Loucy (cell line): ENCODE measurements at regions not wholly inside any gene's neighbourhood (a gene's known extent, or its start where the extent isn't known, plus 50 kb on each side); places are given as distances from the start of the nearest gene placed in this dataset.

Source experiments
- H2AFZ ChIP-seq: fragments of 200-600 bp; sonication (generic); 2 replicates; pipeline ENCODE4 v1.6.0; 2016; ENCODE audit warnings: antibody characterized with exemption, mild to moderate bottlenecking, low read length, moderate library complexity
- H3F3A ChIP-seq: fragments of 200-600 bp; 2 replicates; pipeline ENCODE4 v1.6.0; 2016; ENCODE audit warnings: antibody characterized with exemption, low read depth, mild to moderate bottlenecking
- H3K27me3 ChIP-seq: fragments of 200-600 bp; sonication (generic); 2 replicates; pipeline ENCODE4 v1.6.1; 2014; ENCODE audit warnings: low read length, mild to moderate bottlenecking; ENCODE audit not compliant: insufficient read depth, poor library complexity, severe bottlenecking
- H3K36me3 ChIP-seq: fragments of 200-600 bp; sonication (generic); 2 replicates; pipeline ENCODE4 v1.6.1; 2016; ENCODE audit warnings: low read length; ENCODE audit not compliant: insufficient read depth
- H3K4me1 ChIP-seq: fragments of 200-600 bp; sonication (generic); 2 replicates; pipeline ENCODE4 v1.5.1; 2014; ENCODE audit warnings: low read length, mild to moderate bottlenecking; ENCODE audit not compliant: insufficient read depth, poor library complexity, severe bottlenecking
- H3K4me2 ChIP-seq: fragments of 200-600 bp; sonication (generic); 2 replicates; pipeline ENCODE4 v1.6.0; 2014; ENCODE audit warnings: antibody characterized with exemption, low read length, low read depth, mild to moderate bottlenecking; ENCODE audit not compliant: poor library complexity, severe bottlenecking
- H3K4me3 ChIP-seq: fragments of 200-600 bp; sonication (generic); 2 replicates; pipeline ENCODE4 v1.5.1; 2014; ENCODE audit warnings: low read length, mild to moderate bottlenecking, mixed read lengths; ENCODE audit not compliant: poor library complexity, severe bottlenecking
- H3K79me2 ChIP-seq: fragments of 200-600 bp; sonication (generic); 2 replicates; pipeline ENCODE4 v1.6.1; 2014; ENCODE audit warnings: low read length; ENCODE audit not compliant: insufficient read depth
- H3K9ac ChIP-seq: fragments of 200-600 bp; sonication (generic); 2 replicates; pipeline ENCODE4 v1.6.0; 2014; ENCODE audit warnings: mild to moderate bottlenecking, low read depth, low read length, moderate library complexity; ENCODE audit not compliant: poor library complexity, severe bottlenecking
- H3K9me2 ChIP-seq: fragments of 200-600 bp; sonication (generic); replicated peaks from 2 replicates; pipeline ENCODE4 v1.6.1; 2016; ENCODE audit warnings: low read depth, low read length, mixed read lengths
- H3K9me3 ChIP-seq: fragments of 200-600 bp; sonication (generic); 2 replicates; pipeline ENCODE4 v1.6.1; 2014; ENCODE audit warnings: mild to moderate bottlenecking, antibody characterized with exemption, low read length, low read depth; ENCODE audit not compliant: insufficient read depth
- H4K20me1 ChIP-seq: fragments of 200-600 bp; sonication (generic); 2 replicates; pipeline ENCODE4 v1.6.0; 2014; ENCODE audit warnings: antibody characterized with exemption, low read length, mild to moderate bottlenecking; ENCODE audit not compliant: insufficient read depth, poor library complexity, severe bottlenecking
- CTCF ChIP-seq: fragments of 200-600 bp; sonication (generic); conservative IDR thresholded peaks from 2 replicates; pipeline ENCODE4 v1.5.1; 2014; ENCODE audit warnings: mild to moderate bottlenecking, antibody characterized with exemption, low read length
- EZH2phosphoT487 ChIP-seq: fragments of 200-600 bp; IDR thresholded peaks from 2 replicates; pipeline ENCODE4 v1.6.1; 2018; ENCODE audit warnings: antibody characterized with exemption, mild to moderate bottlenecking, moderate library complexity, borderline replicate concordance

GRCh38 chr5:157912621-157913325 is 53.8 kb upstream of the CLINT1 start:
- Histone ChIP-seq H3K4me3 (no peak overlapping the region), H3F3A (no peaks in the 10 kb centered on the region), H2AFZ (no peak overlapping the region), H3K9ac (no peak overlapping the region), H4K20me1 (no peaks in the 10 kb centered on the region), H3K4me1 (peaks cover 5% of the 10 kb centered on the region), H3K9me3 (no peaks in the 10 kb centered on the region), H3K4me2 (no peak overlapping the region), H3K36me3 (no peaks in the 10 kb centered on the region), H3K9me2 (no peaks in the 10 kb centered on the region), H3K79me2 (no peaks in the 10 kb centered on the region), H3K27me3 (no peaks in the 10 kb centered on the region)
- TF ChIP-seq CTCF (no peak), EZH2phosphoT487 (no peak)

- H3K9me3 ChIP-seq: no peaks in the 10 kb centered on the region
- H3K4me3 ChIP-seq: no peak overlapping the region
- TF ChIP-seq EZH2phosphoT487: no peak
- no peak for TF ChIP-seq CTCF
- H3K36me3 ChIP-seq: no peaks in the 10 kb centered on the region
- H3K9me2 ChIP-seq: no peaks in the 10 kb centered on the region
- H3F3A ChIP-seq: no peaks in the 10 kb centered on the region
- H3K79me2 ChIP-seq: no peaks in the 10 kb centered on the region
- H2AFZ ChIP-seq: no peak overlapping the region
- H3K27me3 ChIP-seq: no peaks in the 10 kb centered on the region
- no peak overlapping the region for H3K9ac ChIP-seq
- H4K20me1 ChIP-seq: no peaks in the 10 kb centered on the region
- H3K4me2 ChIP-seq: no peak overlapping the region
- no peaks in the 10 kb centered on the region for H3K4me1 ChIP-seq
Observed at GRCh38 chr5:157911568-157911967, 52.6 kb upstream of the CLINT1 start.
